Astrocyte of the cerebellum (primary cell): ENCODE measurements at regions not wholly inside any gene's neighbourhood (a gene's known extent, or its start where the extent isn't known, plus 50 kb on each side); places are given as distances from the start of the nearest gene placed in this dataset.

Experiments
- DNase-seq: peaks from one replicate; pipeline ENCODE4 v3.0.0-alpha.2; 2011; ENCODE audit warnings: low read depth
- H3K4me3 ChIP-seq: 2 replicates; pipeline ENCODE4 v1.5.1; 2011; ENCODE audit warnings: mild to moderate bottlenecking, low read depth, low read length, moderate library complexity
- in situ Hi-C: cut with HindIII; loops from 2 replicates; pipeline ENCODE4 v1.10.0; 2017; ENCODE audit warnings: low sequenced_read_pairs
- TF ChIP-seq, protein P1 (sequence below): IDR thresholded peaks from 2 replicates; pipeline ENCODE4 v1.5.1; 2012; ENCODE audit warnings: low read length, low read depth, moderate library complexity, mild to moderate bottlenecking; ENCODE audit errors: missing control alignments

DNA sequence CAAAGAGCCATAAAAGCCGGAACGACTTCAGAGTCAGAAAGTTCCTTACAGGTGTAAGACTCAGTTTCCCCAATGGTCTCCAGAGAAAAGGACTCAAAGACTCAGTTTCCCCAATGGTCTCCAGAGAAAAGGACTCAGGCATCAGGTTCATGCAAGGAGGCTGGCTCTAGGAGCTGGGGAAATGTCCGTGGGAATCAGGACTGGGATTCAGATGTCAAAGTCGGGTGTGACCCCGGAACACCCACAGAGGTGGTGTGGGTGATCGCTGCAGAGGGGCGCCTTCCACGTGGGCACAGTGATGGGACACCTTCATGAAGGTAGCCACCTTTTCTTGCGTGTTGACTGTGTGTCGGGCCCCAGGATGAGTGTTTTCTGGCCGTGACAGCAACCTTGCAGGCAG is 340.8 kb downstream of the NPHP4 start:
- H3K4me3 ChIP-seq, result no peak overlapping the region
- DNase-seq, result no peak
- in situ Hi-C loops, result no loop called here
- TF ChIP-seq, protein P1, sequence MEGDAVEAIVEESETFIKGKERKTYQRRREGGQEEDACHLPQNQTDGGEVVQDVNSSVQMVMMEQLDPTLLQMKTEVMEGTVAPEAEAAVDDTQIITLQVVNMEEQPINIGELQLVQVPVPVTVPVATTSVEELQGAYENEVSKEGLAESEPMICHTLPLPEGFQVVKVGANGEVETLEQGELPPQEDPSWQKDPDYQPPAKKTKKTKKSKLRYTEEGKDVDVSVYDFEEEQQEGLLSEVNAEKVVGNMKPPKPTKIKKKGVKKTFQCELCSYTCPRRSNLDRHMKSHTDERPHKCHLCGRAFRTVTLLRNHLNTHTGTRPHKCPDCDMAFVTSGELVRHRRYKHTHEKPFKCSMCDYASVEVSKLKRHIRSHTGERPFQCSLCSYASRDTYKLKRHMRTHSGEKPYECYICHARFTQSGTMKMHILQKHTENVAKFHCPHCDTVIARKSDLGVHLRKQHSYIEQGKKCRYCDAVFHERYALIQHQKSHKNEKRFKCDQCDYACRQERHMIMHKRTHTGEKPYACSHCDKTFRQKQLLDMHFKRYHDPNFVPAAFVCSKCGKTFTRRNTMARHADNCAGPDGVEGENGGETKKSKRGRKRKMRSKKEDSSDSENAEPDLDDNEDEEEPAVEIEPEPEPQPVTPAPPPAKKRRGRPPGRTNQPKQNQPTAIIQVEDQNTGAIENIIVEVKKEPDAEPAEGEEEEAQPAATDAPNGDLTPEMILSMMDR, result no peak

DNA sequence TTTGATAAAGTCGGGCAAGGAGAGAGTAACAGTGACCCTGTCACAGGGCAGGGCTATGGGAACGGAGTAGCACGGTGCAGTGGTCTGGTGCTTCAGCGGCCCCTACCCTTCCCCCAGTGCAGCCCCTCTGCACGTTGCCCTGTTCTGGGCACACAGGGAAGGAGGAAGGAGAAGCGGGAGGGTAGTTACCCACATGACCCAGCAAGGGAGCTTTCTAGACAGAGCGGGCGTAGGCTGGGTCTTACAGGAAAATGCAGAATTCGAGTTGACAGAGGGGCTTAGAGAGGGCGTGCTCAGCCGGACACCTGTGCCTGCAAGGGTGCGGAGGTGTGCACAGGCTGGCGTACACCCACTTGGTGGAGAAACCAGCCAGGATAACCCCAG is 341.2 kb downstream of the NPHP4 start:
- TF ChIP-seq, protein P1, result no peak
- no peak overlapping the region for H3K4me3 ChIP-seq
- DNase-seq, result no peak
- in situ Hi-C loops, result no loop called here

DNA sequence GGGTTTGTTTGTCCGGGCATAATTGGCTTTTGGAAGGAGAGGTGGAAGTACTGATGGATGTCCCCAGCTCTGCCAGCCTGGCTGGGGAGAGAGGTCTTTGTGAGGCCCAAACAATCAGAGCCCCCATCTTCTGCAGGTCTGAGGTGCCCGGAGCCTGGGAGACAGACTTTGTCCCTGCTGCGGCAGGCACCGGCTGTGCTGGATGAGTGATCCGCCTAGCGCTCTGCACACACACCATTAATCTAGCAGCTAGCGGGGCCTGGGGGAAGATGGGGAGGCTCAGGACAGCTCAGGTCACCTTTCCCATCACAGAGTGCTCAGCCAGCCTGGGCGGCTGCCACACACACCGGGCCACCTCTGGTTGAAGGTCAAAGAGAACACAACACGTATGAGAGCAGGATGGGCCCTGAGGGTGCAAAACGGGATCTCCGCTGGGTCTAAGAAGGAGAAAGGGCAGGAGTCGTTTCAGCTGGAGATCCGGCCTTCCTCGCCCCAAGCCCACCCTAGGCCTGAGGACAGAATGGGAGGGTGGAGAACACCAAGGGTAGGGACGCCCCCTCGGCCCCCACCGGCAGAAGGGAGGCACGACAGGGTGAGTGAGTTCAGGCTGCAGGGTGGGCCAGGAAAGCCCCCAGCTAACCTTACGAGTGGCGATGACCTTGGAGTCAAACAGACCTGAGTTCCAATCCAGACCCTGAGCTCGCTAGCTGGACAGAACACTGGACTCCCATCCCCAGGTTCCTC is 341.8 kb downstream of the NPHP4 start:
- no peak for DNase-seq
- no peak overlapping the region for H3K4me3 ChIP-seq
- TF ChIP-seq, protein P1, result no peak
- in situ Hi-C loops, result no loop called here

DNA sequence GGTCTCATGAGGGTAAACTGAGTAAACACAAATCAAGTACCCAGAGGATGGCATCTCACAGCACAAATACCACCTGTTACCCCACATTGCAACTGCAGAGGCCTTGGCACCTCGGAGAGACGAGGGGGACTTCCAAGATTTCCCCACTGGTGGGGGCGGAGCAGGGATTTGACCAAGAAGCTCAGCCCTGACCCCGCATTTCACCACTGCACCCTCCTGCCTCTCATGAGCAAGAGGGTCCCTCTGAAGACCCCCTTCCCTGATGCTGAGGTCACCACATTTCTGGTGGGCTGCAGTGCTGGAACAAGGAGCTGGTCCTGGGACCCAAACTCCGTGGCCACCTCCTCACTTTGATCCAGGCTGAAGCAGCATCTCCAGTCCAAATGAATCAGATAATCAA is 342.4 kb downstream of the NPHP4 start:
- no peak overlapping the region for H3K4me3 ChIP-seq
- DNase-seq, result no peak
- in situ Hi-C loops, result no loop called here
- TF ChIP-seq, protein P1, result no peak

DNA sequence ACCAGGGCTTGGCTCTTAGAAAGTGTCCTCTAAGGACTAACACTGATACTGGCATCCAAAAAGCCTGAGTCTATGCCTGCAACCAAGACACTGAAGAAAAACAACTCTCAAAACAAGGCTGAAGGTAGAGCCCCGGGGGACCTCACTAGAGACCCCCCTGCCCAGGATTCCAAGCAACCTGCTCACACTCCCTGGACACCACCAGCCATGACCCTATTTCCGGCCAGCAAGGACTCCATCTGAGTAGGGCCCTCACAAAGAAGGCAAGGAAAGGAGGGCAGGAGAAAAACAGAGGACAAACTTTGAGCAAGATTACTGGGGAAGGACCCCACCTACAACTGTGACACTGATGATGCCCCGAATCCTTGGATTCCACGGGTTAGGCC is 343.1 kb downstream of the NPHP4 start:
- DNase-seq, result no peak
- no peak overlapping the region for H3K4me3 ChIP-seq
- in situ Hi-C loops, result no loop called here
- TF ChIP-seq, protein P1, result no peak

DNA sequence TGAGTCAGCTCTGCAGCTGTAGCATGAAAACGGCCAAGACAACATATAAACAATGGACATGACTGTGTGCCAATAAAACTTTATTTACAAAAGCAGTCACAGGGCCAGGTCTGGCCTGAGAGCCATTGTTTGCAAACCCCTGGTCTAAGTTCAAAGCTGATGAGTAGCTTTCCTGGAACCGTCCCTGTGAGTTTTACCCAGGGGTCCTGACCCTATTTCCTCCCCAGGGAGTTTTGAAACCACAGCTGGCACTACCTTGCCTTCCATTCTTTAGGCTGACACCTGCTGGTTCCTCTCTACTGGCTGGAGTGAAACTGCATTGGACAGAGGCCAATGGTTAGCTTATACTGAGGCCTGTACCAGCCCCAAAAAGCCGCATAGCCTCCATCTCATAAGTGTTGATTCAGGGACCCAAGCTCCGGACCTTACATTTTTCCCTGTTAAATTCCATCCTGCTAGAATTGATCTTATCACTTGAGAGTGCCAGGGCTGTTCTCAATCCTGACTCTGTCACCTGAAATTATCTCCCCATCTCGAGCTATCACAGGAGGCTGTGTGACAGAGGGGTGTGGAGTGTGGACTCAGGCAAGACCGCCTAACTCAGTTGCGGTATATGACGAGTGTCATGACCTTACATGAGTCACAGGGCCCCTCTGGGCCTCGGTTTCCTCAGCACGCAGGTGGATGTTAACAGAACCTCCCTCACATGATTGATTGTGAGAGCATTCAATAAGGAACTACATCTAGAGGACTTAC is 343.6 kb downstream of the NPHP4 start:
- no peak overlapping the region for H3K4me3 ChIP-seq
- no peak for DNase-seq
- in situ Hi-C loops, result no loop called here
- TF ChIP-seq, protein P1, result no peak
